T-cell (primary cell): ENCODE measurements at regions not wholly inside any gene's neighbourhood (a gene's known extent, or its start where the extent isn't known, plus 50 kb on each side); places are given as distances from the start of the nearest gene placed in this dataset.

Experiments
- ATAC-seq, 4 experiments: fragments of 200-7000 bp in 3 of 4; fragments of 150-1000 bp in 1 of 4; cut with Tn5 transposase; replicated peaks in 1 of 4; 1 replicate in 3 of 4; 2 replicates in 1 of 4; pipeline ENCODE4 v1.10.0; 2021; ENCODE audit warnings: moderate library complexity in 3 of 4, mild to moderate bottlenecking in 2 of 4, moderate number of reproducible peaks in 1 of 4
- CTCF ChIA-PET, 2 donors: fragments of 300-600 bp; sonication (Branson Sonifier 250); formaldehyde crosslinking; loops; one replicate each; lab custom pipeline; 2022; ENCODE audit warnings: antibody characterized with exemption in 2 of 2; lab: Charles Lee
- POLR2A ChIA-PET, 2 donors: fragments of 300-600 bp; sonication (Branson Sonifier 250); formaldehyde crosslinking; loops; one replicate each; lab custom pipeline; 2022; ENCODE audit warnings: antibody characterized with exemption in 2 of 2; lab: Charles Lee
- DNase-seq, 35 experiments: peaks; one replicate each; pipeline versions ENCODE4 v3.0.0 to v3.0.0-alpha.2; 2013 to 2023
- H3K27ac ChIP-seq: one replicate; pipeline ENCODE4 v1.5.1; 2013; ENCODE audit warnings: low read length
- H3K27me3 ChIP-seq, 2 experiments: replicated peaks in 1 of 2; 1 replicate in 1 of 2; 2 replicates in 1 of 2; pipeline versions ENCODE4 v1.6.1 to v1.7.0; 2013; ENCODE audit warnings: low read length in 1 of 2, mixed read lengths in 1 of 2; ENCODE audit not compliant: control insufficient read depth in 2 of 2, insufficient read depth in 2 of 2; ENCODE audit errors: extremely low read depth in 1 of 2
- H3K36me3 ChIP-seq, 2 donors: 1 replicate in 1 of 2; 2 replicates in 1 of 2; pipeline versions ENCODE4 v1.6.1 to v1.7.0; 2013; ENCODE audit warnings: low read length in 1 of 2; ENCODE audit not compliant: control insufficient read depth in 2 of 2, insufficient read depth in 1 of 2; ENCODE audit errors: extremely low read depth in 1 of 2
- H3K4me1 ChIP-seq, 2 experiments: 1 replicate in 1 of 2; 2 replicates in 1 of 2; pipeline versions ENCODE4 v1.6.1 to v1.7.0; 2013; ENCODE audit warnings: low read length in 2 of 2, mixed read lengths in 1 of 2; ENCODE audit not compliant: insufficient read depth in 2 of 2, control insufficient read depth in 1 of 2; ENCODE audit errors: extremely low read depth in 1 of 2
- H3K4me3 ChIP-seq, 2 donors: 1 replicate in 1 of 2; 2 replicates in 1 of 2; pipeline versions ENCODE4 v1.5.1 to v1.7.0; 2013; ENCODE audit warnings: mild to moderate bottlenecking in 2 of 2, low read length in 1 of 2, moderate library complexity in 1 of 2; ENCODE audit not compliant: control insufficient read depth in 1 of 2; ENCODE audit errors: extremely low read depth in 1 of 2
- H3K9me3 ChIP-seq: 2 replicates; pipeline ENCODE4 v1.7.0; 2013
- H3K27ac Mint-ChIP-seq, 2 donors: one replicate each; pipeline ENCODE4 v1.8.0; 2020 to 2021; ENCODE audit warnings: mild to moderate bottlenecking in 2 of 2, mixed read lengths in 2 of 2
- H3K27me3 Mint-ChIP-seq, 2 donors: one replicate each; pipeline ENCODE4 v1.8.0; 2021 to 2022; ENCODE audit warnings: mixed read lengths in 2 of 2
- H3K36me3 Mint-ChIP-seq: one replicate; pipeline ENCODE4 v1.8.0; 2021; ENCODE audit warnings: mixed read lengths
- H3K4me1 Mint-ChIP-seq, 3 donors: one replicate each; pipeline ENCODE4 v1.8.0; 2020 to 2022; ENCODE audit warnings: mixed read lengths in 3 of 3, mild to moderate bottlenecking in 1 of 3
- H3K4me3 Mint-ChIP-seq, 3 donors: one replicate each; pipeline ENCODE4 v1.8.0; 2020 to 2022; ENCODE audit warnings: mild to moderate bottlenecking in 3 of 3, mixed read lengths in 3 of 3, moderate library complexity in 3 of 3
- H3K9me3 Mint-ChIP-seq, 3 donors: one replicate each; pipeline ENCODE4 v1.8.0; 2020 to 2022; ENCODE audit warnings: mixed read lengths in 3 of 3
- WGBS: methylation state at CpG from one replicate; pipeline ENCODE4 v1.1.5; 2013; ENCODE audit warnings: missing lambda C conversion rate; ENCODE audit not compliant: insufficient coverage; 5-methylcytosine and 5-hydroxymethylcytosine counted together

- peaks cover 54 to 72% (median 69%) of the 10 kb centered on the region in 3 donors for H3K4me1 Mint-ChIP-seq
- no peaks in the 10 kb centered on the region for H3K27me3 Mint-ChIP-seq
- Histone ChIP-seq H3K9me3 (no peaks in the 10 kb centered on the region), H3K27ac (no peak overlapping the region), H3K36me3 (peaks cover 0 to 3% of the 10 kb centered on the region in 2 donors), H3K4me1 (peaks cover 37 to 58% of the 10 kb centered on the region in 2 experiments), H3K27me3 (no peaks in the 10 kb centered on the region), H3K4me3 (no peak overlapping the region)
- POLR2A ChIA-PET, result no interaction called here
- 100% methylated on average over 4 of the region's 5 CpGs for WGBS
- H3K4me3 Mint-ChIP-seq, result peak overlapping the region in 1 of 3 donors; percentile 7
- H3K27ac Mint-ChIP-seq, result peak overlapping the region; percentile 72 to 83
- H3K9me3 Mint-ChIP-seq, result no peaks in the 10 kb centered on the region
- DNase-seq (no peak), ATAC-seq (no peak)
- CTCF ChIA-PET, result interaction anchor here in 1 of 2 donors (0.7 kb wide), 1 partner anchor 123 kb away, joined by 3 read pairs; no protein-coding TSS in a partner anchor
- peaks cover 5% of the 10 kb centered on the region for H3K36me3 Mint-ChIP-seq
Measured at GRCh38 chr6:30832864-30833263, 51.5 kb upstream of the DDR1 start.

- peak overlapping the region; percentile 97 to 99 for H3K27ac Mint-ChIP-seq
- Histone ChIP-seq H3K27ac (peak overlapping the region; percentile 81), H3K27me3 (no peaks in the 10 kb centered on the region), H3K36me3 (peaks cover 4 to 10% of the 10 kb centered on the region in 2 donors), H3K4me1 (peaks cover 41 to 71% of the 10 kb centered on the region in 2 experiments), H3K9me3 (no peaks in the 10 kb centered on the region), H3K4me3 (peak overlapping the region; percentile 70 to 71)
- H3K27me3 Mint-ChIP-seq, result no peaks in the 10 kb centered on the region
- no CpG with 5 or more reads among the region's 3 CpGs for WGBS
- H3K4me3 Mint-ChIP-seq, result peak overlapping the region; percentile 86 to 93 (median 92)
- H3K9me3 Mint-ChIP-seq, result no peaks in the 10 kb centered on the region
- H3K4me1 Mint-ChIP-seq, result peaks cover 69 to 87% (median 85%) of the 10 kb centered on the region in 3 donors
- DNase-seq, result peak in 14 of 35 experiments; percentile 6 to 52 (median 21)
- ATAC-seq, result peak in 3 of 4 experiments; percentile 49 to 56 (median 51)
- POLR2A ChIA-PET, result no interaction called here
- peaks cover 14% of the 10 kb centered on the region for H3K36me3 Mint-ChIP-seq
- CTCF ChIA-PET, result interaction anchor here (0.6 to 3.2 kb wide), 10 partner anchors 9 to 288 kb away, joined by 3 to 25 read pairs (median 4); no protein-coding TSS in a partner anchor
Measured at GRCh38 chr6:30830438-30830837, 53.9 kb upstream of the DDR1 start.

GRCh38 chr6:30829639-30830255 is 54.6 kb upstream of the DDR1 start:
- Histone ChIP-seq H3K9me3 (no peaks in the 10 kb centered on the region), H3K4me3 (peak overlapping the region; percentile 70 to 71), H3K4me1 (peaks cover 36 to 64% of the 10 kb centered on the region in 2 experiments), H3K27me3 (no peaks in the 10 kb centered on the region), H3K27ac (peak overlapping the region; percentile 81), H3K36me3 (peaks cover 4 to 12% of the 10 kb centered on the region in 2 donors)
- peaks cover 70 to 86% (median 84%) of the 10 kb centered on the region in 3 donors for H3K4me1 Mint-ChIP-seq
- H3K27me3 Mint-ChIP-seq, result no peaks in the 10 kb centered on the region
- peak overlapping the region; percentile 97 to 99 for H3K27ac Mint-ChIP-seq
- ChIA-PET POLR2A (no interaction called here), CTCF (interaction anchor here (0.5 to 3.2 kb wide), 11 partner anchors 8 to 1088 kb away, joined by 3 to 25 read pairs (median 3); partner anchors contain the start of gene VARS2 (in 1 of the 2))
- no CpG with 5 or more reads among the region's 6 CpGs for WGBS
- ATAC-seq (peak in 3 of 4 experiments; percentile 20 to 41 (median 29)), DNase-seq (no peak)
- H3K36me3 Mint-ChIP-seq, result peaks cover 15% of the 10 kb centered on the region
- no peaks in the 10 kb centered on the region for H3K9me3 Mint-ChIP-seq
- peak overlapping the region; percentile 86 to 93 (median 92) for H3K4me3 Mint-ChIP-seq

- peaks cover 4 to 17% of the 10 kb centered on the region in 2 donors for H3K36me3 ChIP-seq
- H3K4me1 ChIP-seq, result peaks cover 32 to 57% of the 10 kb centered on the region in 2 experiments
- peak overlapping the region; percentile 70 to 71 for H3K4me3 ChIP-seq
- POLR2A ChIA-PET, result no interaction called here
- no CpG with 5 or more reads among the region's 4 CpGs for WGBS
- ATAC-seq, result no peak
- CTCF ChIA-PET, result interaction anchor here (0.5 to 3.2 kb wide), 10 partner anchors 8 to 1088 kb away, joined by 3 to 25 read pairs (median 5); partner anchors contain the start of gene VARS2 (in 1 of the 2)
- H3K9me3 Mint-ChIP-seq, result no peaks in the 10 kb centered on the region
- no peak for DNase-seq
- H3K27ac ChIP-seq, result peak overlapping the region; percentile 27
- H3K27me3 ChIP-seq, result no peaks in the 10 kb centered on the region
- H3K9me3 ChIP-seq, result no peaks in the 10 kb centered on the region
- H3K27ac Mint-ChIP-seq, result peak overlapping the region; percentile 97 to 99
- peaks cover 70 to 86% (median 84%) of the 10 kb centered on the region in 3 donors for H3K4me1 Mint-ChIP-seq
- peaks cover 20% of the 10 kb centered on the region for H3K36me3 Mint-ChIP-seq
- H3K27me3 Mint-ChIP-seq, result no peaks in the 10 kb centered on the region
- H3K4me3 Mint-ChIP-seq, result peak overlapping the region; percentile 86 to 93 (median 92)
Measured at GRCh38 chr6:30829033-30829432, 55.3 kb upstream of the DDR1 start.

GRCh38 chr6:30828027-30828962 is 56.0 kb upstream of the DDR1 start:
- ATAC-seq, result peak; percentile 72 to 84 (median 74)
- 83% methylated on average over 7 of the region's 12 CpGs for WGBS
- Mint-ChIP-seq H3K9me3 (no peaks in the 10 kb centered on the region), H3K27me3 (no peaks in the 10 kb centered on the region), H3K36me3 (peaks cover 24% of the 10 kb centered on the region), H3K4me1 (peaks cover 74 to 91% (median 84%) of the 10 kb centered on the region in 3 donors), H3K4me3 (peak overlapping the region; percentile 86 to 93 (median 92)), H3K27ac (peak overlapping the region; percentile 97 to 99)
- H3K27me3 ChIP-seq, result no peaks in the 10 kb centered on the region
- H3K4me1 ChIP-seq, result peaks cover 32 to 54% of the 10 kb centered on the region in 2 experiments
- peak overlapping the region; percentile 70 to 71 for H3K4me3 ChIP-seq
- CTCF ChIA-PET, result interaction anchor here (0.9 to 3.2 kb wide), 14 partner anchors 8 to 259 kb away, joined by 3 to 25 read pairs (median 5); partner anchors contain the start of gene VARS2 (in 2 of the 2)
- peak; percentile 40 to 86 (median 73) for DNase-seq
- peak overlapping the region; percentile 27 for H3K27ac ChIP-seq
- no peaks in the 10 kb centered on the region for H3K9me3 ChIP-seq
- H3K36me3 ChIP-seq, result peaks cover 4 to 22% of the 10 kb centered on the region in 2 donors
- POLR2A ChIA-PET, result no interaction called here
